Activated naive CD8-positive, alpha-beta T cell treated with anti-CD3 and anti-CD28 coated beads, Interleukin-2, amount 10 ng/mL, durations not matched to agents 7 days and 5 days (primary cell): ENCODE measurements at regions not wholly inside any gene's neighbourhood (a gene's known extent, or its start where the extent isn't known, plus 50 kb on each side); places are given as distances from the start of the nearest gene placed in this dataset.

Experiments
- ATAC-seq: fragments of 150-1000 bp; cut with Tn5 transposase; one replicate; pipeline ENCODE4 v1.10.0; 2021; ENCODE audit warnings: low read depth, moderate library complexity
- POLR2A ChIA-PET: fragments of 350-600 bp; sonication (Branson Sonifier 250); formaldehyde crosslinking; loops from one replicate; lab custom pipeline; 2021; ENCODE audit warnings: antibody characterized with exemption; lab: Charles Lee
- DNase-seq: peaks from one replicate; pipeline ENCODE4 v3.0.0; 2021
- H3K27ac Mint-ChIP-seq: one replicate; pipeline ENCODE4 v1.8.0; 2022; ENCODE audit warnings: mild to moderate bottlenecking, mixed read lengths
- H3K27me3 Mint-ChIP-seq: one replicate; pipeline ENCODE4 v1.8.0; 2022; ENCODE audit warnings: mild to moderate bottlenecking, moderate library complexity, mixed read lengths
- H3K36me3 Mint-ChIP-seq: one replicate; pipeline ENCODE4 v1.8.0; 2021; ENCODE audit warnings: mild to moderate bottlenecking, mixed read lengths
- H3K4me1 Mint-ChIP-seq: one replicate; pipeline ENCODE4 v1.8.0; 2021; ENCODE audit warnings: mixed read lengths
- H3K4me3 Mint-ChIP-seq: one replicate; pipeline ENCODE4 v1.8.0; 2022; ENCODE audit warnings: mild to moderate bottlenecking, moderate library complexity, mixed read lengths
- H3K9me3 Mint-ChIP-seq: one replicate; pipeline ENCODE4 v1.8.0; 2021; ENCODE audit warnings: mixed read lengths

DNA sequence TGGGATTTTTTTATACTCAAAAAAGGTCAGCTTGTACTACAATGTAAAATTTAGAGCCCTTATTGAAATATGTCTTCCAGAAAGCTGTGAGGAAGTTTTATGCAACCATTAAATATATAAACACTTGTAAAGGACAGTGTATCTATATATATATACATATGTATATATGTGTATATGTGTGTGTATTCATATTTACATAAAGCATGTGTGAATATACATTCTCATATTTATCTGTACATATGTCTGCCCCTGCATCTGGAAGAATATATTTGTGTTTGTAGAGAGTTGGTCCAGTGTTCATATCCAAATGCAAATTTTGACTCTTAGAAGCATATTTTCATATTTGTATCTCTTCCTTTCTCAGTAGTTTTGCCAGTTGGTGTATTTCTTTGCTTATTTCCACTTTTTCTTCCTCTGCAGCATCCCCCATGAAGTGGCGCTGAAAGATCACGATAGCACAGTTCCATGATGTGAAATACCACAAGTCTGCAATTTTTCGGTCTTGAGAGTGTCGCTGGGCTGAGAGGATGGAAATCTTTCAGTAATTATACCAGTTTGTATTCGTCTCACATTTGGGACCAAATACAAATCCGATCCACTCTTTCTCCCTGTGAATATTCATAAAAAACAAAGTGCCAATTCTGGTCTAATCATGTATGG lies 311.7 kb upstream of the DPH6 start:
- Mint-ChIP-seq H3K27ac (no peak overlapping the region), H3K36me3 (no peaks in the 10 kb centered on the region), H3K4me1 (no peaks in the 10 kb centered on the region), H3K4me3 (no peak overlapping the region), H3K9me3 (no peaks in the 10 kb centered on the region), H3K27me3 (no peaks in the 10 kb centered on the region)
- POLR2A ChIA-PET: no interaction called here
- ATAC-seq (no peak), DNase-seq (no peak)

DNA sequence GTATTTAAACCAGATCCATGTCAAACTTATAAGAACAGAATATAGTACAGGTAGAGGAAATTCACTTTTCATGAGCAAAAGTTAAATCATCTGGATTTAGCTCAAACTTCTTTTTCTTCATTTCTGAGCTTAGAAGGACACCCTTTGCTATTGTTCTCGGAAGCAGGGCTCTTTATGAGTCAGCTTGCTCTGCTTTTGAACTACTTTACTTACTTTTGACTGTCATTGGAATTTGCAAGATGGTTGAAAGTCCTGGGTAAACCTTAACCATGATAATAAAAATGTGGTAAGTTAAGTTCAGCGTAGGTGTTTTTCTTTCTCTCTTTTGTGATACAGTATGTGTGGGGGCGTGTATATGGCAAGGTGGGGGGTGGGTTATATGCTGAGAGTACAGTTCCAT lies 312.7 kb upstream of the DPH6 start:
- no peak overlapping the region for H3K27ac Mint-ChIP-seq
- no peaks in the 10 kb centered on the region for H3K27me3 Mint-ChIP-seq
- POLR2A ChIA-PET: no interaction called here
- H3K36me3 Mint-ChIP-seq: no peaks in the 10 kb centered on the region
- H3K4me1 Mint-ChIP-seq: no peaks in the 10 kb centered on the region
- no peaks in the 10 kb centered on the region for H3K9me3 Mint-ChIP-seq
- DNase-seq (no peak), ATAC-seq (no peak)
- no peak overlapping the region for H3K4me3 Mint-ChIP-seq

GRCh38 chr15:35863655-35864054 lies 317.7 kb upstream of the DPH6 start:
- no peak for DNase-seq
- Mint-ChIP-seq H3K36me3 (no peaks in the 10 kb centered on the region), H3K4me3 (no peak overlapping the region), H3K27me3 (no peaks in the 10 kb centered on the region), H3K9me3 (no peaks in the 10 kb centered on the region), H3K4me1 (no peaks in the 10 kb centered on the region), H3K27ac (no peak overlapping the region)
- no peak for ATAC-seq
- POLR2A ChIA-PET: no interaction called here

DNA sequence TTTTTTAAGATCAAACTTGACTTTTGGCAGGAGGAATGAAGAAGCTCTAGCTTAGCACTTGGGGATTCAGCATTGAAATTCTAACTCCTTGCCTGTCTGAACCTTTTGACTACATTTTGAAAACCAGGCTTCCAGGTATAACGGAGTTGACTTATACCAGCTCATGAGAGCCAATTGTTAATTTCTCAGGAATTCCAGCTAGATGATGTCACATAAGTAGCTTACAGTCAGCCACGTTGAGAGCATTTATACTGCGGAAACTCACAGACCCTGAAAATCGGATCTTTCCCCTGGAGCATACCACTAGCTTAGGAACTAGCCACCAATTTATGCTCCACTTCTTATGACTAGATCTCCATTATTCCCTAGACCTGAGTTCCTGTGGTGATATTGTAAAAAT lies 321.4 kb upstream of the DPH6 start:
- H3K36me3 Mint-ChIP-seq: no peaks in the 10 kb centered on the region
- no peak for DNase-seq
- no peak overlapping the region for H3K4me3 Mint-ChIP-seq
- H3K4me1 Mint-ChIP-seq: no peaks in the 10 kb centered on the region
- ATAC-seq: no peak
- H3K27ac Mint-ChIP-seq: no peak overlapping the region
- H3K9me3 Mint-ChIP-seq: no peaks in the 10 kb centered on the region
- H3K27me3 Mint-ChIP-seq: no peaks in the 10 kb centered on the region
- POLR2A ChIA-PET: no interaction called here

DNA sequence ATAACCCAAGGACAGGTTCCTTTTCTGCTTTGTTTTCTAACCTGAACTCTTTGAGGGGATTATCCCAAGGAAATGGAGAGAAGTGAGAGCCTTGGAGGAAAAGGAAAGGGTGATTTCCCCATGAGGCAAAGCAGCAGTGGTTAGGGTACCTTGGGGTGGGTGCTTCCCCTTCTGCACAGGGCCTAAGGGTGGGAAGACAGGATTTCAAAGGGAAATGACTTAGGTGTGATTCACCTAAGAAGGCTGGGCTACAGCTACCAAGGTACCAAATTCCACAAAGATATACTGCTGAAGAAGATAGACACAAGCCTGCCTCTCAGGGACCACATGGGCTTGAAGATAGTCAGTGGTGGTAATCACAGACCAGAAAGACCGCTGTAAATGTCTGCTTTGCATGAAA lies 325.3 kb upstream of the DPH6 start:
- Mint-ChIP-seq H3K27ac (no peak overlapping the region), H3K9me3 (no peaks in the 10 kb centered on the region), H3K36me3 (no peaks in the 10 kb centered on the region), H3K4me1 (no peaks in the 10 kb centered on the region), H3K4me3 (no peak overlapping the region), H3K27me3 (no peaks in the 10 kb centered on the region)
- POLR2A ChIA-PET: no interaction called here
- DNase-seq: no peak
- no peak for ATAC-seq

DNA sequence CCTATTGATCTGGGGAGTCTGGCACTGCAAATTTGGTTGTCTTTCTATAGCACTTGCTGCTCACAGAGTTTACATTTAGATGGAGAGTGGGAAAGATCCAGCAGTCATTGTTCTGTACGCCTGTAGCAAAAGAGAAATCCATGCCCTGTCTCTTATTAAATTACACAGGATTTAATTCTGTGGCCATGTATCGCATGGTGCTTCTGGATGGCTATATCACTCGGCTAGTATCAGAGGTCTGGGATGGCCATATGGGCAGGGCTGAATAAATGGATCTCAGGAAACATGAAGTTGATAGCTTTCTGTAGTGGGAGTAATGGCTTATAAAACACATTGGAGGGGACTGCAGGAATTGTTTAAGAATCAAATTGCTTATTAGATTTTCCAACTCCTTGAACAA lies 325.8 kb upstream of the DPH6 start:
- H3K4me3 Mint-ChIP-seq: no peak overlapping the region
- H3K4me1 Mint-ChIP-seq: no peaks in the 10 kb centered on the region
- POLR2A ChIA-PET: no interaction called here
- DNase-seq (no peak), ATAC-seq (no peak)
- H3K27ac Mint-ChIP-seq: no peak overlapping the region
- no peaks in the 10 kb centered on the region for H3K27me3 Mint-ChIP-seq
- no peaks in the 10 kb centered on the region for H3K36me3 Mint-ChIP-seq
- H3K9me3 Mint-ChIP-seq: no peaks in the 10 kb centered on the region

DNA sequence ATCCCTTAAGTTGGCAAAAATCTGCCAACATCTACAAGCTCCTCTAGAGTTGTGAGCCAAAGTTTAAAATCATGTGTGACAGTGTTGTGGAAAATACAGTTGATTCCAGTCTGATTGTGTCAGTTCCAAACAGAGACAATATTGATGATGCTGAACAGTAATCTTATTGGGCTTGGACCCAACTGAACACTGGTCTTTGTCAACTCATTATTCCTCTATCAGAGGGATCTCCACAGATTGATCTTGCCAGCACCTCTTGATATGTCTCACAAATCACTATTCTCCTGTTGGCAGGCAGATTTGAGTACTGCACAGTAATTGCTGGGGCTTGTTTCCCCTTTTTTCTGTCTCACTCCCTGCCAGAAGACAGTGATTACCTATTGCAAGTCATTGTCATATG lies 326.6 kb upstream of the DPH6 start:
- Mint-ChIP-seq H3K4me1 (no peaks in the 10 kb centered on the region), H3K27me3 (no peaks in the 10 kb centered on the region), H3K4me3 (no peak overlapping the region), H3K36me3 (no peaks in the 10 kb centered on the region), H3K27ac (no peak overlapping the region), H3K9me3 (no peaks in the 10 kb centered on the region)
- POLR2A ChIA-PET: no interaction called here
- no peak for DNase-seq
- ATAC-seq: no peak

DNA sequence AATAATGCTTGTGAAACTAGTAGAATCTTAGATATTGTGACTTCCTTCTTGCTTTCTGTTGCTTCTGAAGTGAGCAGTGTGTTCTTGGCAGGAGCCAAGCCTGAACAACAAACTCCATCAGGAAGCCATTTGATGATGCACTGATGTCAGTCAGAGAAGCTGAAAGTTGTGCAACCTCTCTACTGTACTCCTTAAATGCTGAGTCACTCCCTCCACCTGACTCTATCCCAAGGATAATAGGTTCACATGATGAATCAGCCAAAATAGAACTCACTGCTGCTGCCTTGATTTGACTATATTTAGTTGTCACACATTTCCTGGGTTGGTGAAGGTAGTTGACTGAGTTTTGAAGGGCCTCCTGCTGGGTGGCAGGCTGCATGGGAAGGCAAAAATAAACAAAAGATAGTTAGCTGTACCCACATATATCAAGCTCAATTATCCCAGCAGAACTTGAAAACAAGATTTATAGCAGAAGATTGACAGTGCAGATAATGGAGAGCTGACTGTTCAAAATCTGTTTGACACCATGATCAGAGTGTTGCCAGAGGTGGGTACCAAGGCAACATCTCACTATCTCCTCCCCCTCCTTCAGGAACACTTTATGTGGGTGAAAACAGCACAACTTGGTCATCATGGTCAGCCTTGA lies 328.4 kb upstream of the DPH6 start:
- no peaks in the 10 kb centered on the region for H3K4me1 Mint-ChIP-seq
- POLR2A ChIA-PET: no interaction called here
- H3K36me3 Mint-ChIP-seq: no peaks in the 10 kb centered on the region
- no peak overlapping the region for H3K4me3 Mint-ChIP-seq
- ATAC-seq (no peak), DNase-seq (no peak)
- H3K9me3 Mint-ChIP-seq: peaks cover 5% of the 10 kb centered on the region
- H3K27ac Mint-ChIP-seq: no peak overlapping the region
- H3K27me3 Mint-ChIP-seq: no peaks in the 10 kb centered on the region

- Mint-ChIP-seq H3K4me1 (no peaks in the 10 kb centered on the region), H3K4me3 (no peak overlapping the region), H3K36me3 (no peaks in the 10 kb centered on the region), H3K9me3 (peaks cover 6% of the 10 kb centered on the region), H3K27me3 (no peaks in the 10 kb centered on the region), H3K27ac (no peak overlapping the region)
- ATAC-seq (no peak), DNase-seq (no peak)
- POLR2A ChIA-PET: no interaction called here
Observed at GRCh38 chr15:35876762-35877161, 330.8 kb upstream of the DPH6 start.

DNA sequence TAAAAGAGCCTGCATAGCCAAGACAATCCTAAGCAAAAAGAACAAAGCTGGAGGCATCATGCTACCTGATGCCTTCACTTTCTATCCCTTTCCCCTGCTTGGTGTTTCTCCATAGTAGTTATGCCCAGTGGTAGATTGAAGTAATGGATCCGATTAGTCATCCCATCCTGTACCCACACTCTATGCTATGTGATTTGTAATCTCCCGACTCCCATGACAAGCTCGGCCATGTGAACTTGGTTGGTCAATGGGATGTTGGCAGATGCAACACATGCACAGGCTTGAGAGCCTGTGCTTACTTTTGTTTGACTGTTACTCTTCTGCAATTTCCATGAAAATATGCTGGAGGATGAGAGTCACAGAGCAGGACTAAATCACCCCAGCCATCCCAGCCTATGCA lies 334.9 kb upstream of the DPH6 start:
- POLR2A ChIA-PET: no interaction called here
- no peak for ATAC-seq
- no peaks in the 10 kb centered on the region for H3K27me3 Mint-ChIP-seq

DNA sequence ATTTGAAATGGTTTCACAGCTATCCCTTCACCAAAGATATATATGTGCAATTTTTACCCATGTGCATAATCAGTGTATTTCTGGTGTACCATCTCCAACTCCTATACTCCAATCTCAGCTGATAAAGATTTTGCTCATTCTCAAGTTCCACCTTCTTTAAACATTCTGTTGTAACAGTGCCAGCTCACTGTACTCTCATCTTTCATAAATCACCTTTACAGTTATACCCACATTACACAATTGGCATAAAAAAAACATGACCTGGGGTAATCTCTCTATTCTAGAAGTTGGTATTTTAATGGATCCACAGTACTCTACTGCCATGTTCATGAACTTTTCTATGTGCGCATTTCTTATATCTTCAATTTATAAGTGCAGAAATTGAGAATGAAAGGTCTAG lies 339.9 kb upstream of the DPH6 start:
- no peak overlapping the region for H3K27ac Mint-ChIP-seq
- ATAC-seq (no peak), DNase-seq (no peak)
- H3K36me3 Mint-ChIP-seq: no peaks in the 10 kb centered on the region
- H3K4me1 Mint-ChIP-seq: no peaks in the 10 kb centered on the region
- no peak overlapping the region for H3K4me3 Mint-ChIP-seq
- POLR2A ChIA-PET: no interaction called here
- peaks cover 4% of the 10 kb centered on the region for H3K9me3 Mint-ChIP-seq
- H3K27me3 Mint-ChIP-seq: no peaks in the 10 kb centered on the region

More for the DNA sequence above, 334.9 kb upstream of the DPH6 start:
- Mint-ChIP-seq H3K27ac (no peak overlapping the region), H3K36me3 (no peaks in the 10 kb centered on the region), H3K4me3 (no peak overlapping the region), H3K4me1 (no peaks in the 10 kb centered on the region), H3K9me3 (peaks cover 8% of the 10 kb centered on the region)
- no peak for DNase-seq

- Mint-ChIP-seq H3K9me3 (peaks cover 4% of the 10 kb centered on the region), H3K4me1 (no peaks in the 10 kb centered on the region), H3K27ac (no peak overlapping the region), H3K36me3 (no peaks in the 10 kb centered on the region), H3K27me3 (no peaks in the 10 kb centered on the region), H3K4me3 (no peak overlapping the region)
- DNase-seq (no peak), ATAC-seq (no peak)
- POLR2A ChIA-PET: no interaction called here
Observed at GRCh38 chr15:35886765-35887164, 340.8 kb upstream of the DPH6 start.

- Mint-ChIP-seq H3K27me3 (no peaks in the 10 kb centered on the region), H3K9me3 (peaks cover 4% of the 10 kb centered on the region), H3K4me1 (no peaks in the 10 kb centered on the region), H3K4me3 (no peak overlapping the region), H3K27ac (no peak overlapping the region), H3K36me3 (no peaks in the 10 kb centered on the region)
- POLR2A ChIA-PET: no interaction called here
- ATAC-seq (no peak), DNase-seq (no peak)
Observed at GRCh38 chr15:35888815-35889214, 342.9 kb upstream of the DPH6 start.

DNA sequence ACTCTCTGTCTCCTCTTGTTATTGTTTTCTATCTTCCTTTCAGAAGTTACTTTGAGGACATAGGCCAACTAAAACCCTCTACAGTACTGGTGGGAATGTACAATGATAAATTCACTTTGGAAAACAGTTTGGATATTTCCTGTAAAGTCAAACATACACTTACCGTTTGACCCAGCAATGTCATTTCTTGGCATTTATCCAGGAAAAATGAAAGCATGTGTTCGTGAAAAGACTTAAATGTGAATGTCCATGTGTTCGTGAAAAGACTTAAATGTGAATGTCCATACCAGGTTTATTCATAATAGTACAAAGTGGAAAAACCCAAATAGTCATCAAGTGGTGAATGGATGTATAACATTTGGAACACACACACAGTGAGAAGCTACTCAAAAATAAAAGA lies 361.5 kb upstream of the DPH6 start:
- no peaks in the 10 kb centered on the region for H3K27me3 Mint-ChIP-seq
- peaks cover 1% of the 10 kb centered on the region for H3K9me3 Mint-ChIP-seq
- no peak overlapping the region for H3K27ac Mint-ChIP-seq

More for the DNA sequence above, 361.5 kb upstream of the DPH6 start:
- POLR2A ChIA-PET: no interaction called here
- DNase-seq (no peak), ATAC-seq (no peak)
- Mint-ChIP-seq H3K36me3 (no peaks in the 10 kb centered on the region), H3K4me1 (no peaks in the 10 kb centered on the region), H3K4me3 (no peak overlapping the region)
